ENCODE measurements at regions not wholly inside any gene's neighbourhood (a gene's known extent, or its start where the extent isn't known, plus 50 kb on each side); places are given as distances from the start of the nearest gene placed in this dataset.

DNA sequence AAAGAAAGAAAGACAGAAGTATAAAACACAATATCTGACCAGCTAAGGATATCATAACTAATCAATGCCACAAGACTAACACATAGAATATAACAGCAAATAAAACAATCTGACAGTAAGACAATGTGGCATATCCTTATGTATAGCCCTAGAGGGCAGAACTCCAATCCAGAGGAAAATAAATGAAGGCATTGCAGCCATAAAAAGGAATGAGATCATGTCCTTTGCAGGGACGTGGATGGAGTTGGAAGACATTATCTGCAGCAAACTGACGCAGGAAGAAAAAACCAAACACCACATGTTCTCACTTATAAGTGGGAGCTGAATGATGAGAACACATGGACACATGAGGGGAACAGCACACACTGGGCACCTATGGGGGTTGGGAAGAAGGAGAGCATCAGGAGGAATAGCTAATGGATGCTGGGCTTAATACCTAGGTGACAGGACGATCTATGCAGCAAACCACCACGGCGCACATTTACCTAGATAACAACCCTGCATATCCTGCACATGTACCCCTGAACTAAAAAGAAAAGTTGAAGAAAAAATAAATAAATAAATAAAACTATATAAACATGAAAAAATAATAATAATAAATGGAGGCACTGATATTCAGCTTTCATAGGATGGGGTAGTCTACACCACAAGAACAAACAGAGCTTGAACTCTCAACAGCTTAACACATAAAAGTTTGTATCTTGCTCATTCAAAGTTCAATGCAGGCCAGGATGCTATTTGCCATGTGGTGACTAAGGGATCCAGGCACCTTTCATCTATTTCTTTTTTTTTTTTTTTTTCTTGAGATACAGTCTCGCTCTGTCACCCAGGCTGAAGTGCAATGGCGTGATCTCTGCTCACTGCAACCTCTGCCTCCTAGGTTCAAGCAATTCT lies 66.1 kb upstream of the KAT6B start:
- ATAC-seq, result no peak
- intact Hi-C loops (cut with micrococcal nuclease), result no loop called here
- TF ChIP-seq, protein P1, sequence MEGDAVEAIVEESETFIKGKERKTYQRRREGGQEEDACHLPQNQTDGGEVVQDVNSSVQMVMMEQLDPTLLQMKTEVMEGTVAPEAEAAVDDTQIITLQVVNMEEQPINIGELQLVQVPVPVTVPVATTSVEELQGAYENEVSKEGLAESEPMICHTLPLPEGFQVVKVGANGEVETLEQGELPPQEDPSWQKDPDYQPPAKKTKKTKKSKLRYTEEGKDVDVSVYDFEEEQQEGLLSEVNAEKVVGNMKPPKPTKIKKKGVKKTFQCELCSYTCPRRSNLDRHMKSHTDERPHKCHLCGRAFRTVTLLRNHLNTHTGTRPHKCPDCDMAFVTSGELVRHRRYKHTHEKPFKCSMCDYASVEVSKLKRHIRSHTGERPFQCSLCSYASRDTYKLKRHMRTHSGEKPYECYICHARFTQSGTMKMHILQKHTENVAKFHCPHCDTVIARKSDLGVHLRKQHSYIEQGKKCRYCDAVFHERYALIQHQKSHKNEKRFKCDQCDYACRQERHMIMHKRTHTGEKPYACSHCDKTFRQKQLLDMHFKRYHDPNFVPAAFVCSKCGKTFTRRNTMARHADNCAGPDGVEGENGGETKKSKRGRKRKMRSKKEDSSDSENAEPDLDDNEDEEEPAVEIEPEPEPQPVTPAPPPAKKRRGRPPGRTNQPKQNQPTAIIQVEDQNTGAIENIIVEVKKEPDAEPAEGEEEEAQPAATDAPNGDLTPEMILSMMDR (IDR thresholded peaks at IDR 0.05), result no peak
- no peak overlapping the region for H3K4me3 Mint-ChIP-seq
- Histone ChIP-seq H3K9me3 (ENCODE audit: control insufficient read depth, insufficient read depth, low read length) (no peaks in the 10 kb centered on the region), H3K4me3 (ENCODE audit: low read length) (no peak overlapping the region), H3K27ac (ENCODE audit: low read length) (no peak overlapping the region), H3K4me1 (ENCODE audit: control insufficient read depth, insufficient read depth, low read length) (no peaks in the 10 kb centered on the region), H3K36me3 (ENCODE audit: control insufficient read depth, insufficient read depth, low read length) (no peaks in the 10 kb centered on the region), H3K27me3 (ENCODE audit: control insufficient read depth, insufficient read depth, low read length) (no peaks in the 10 kb centered on the region)
- DNase-seq, result no peak
- H3K27ac Mint-ChIP-seq, result no peak overlapping the region
- no peaks in the 10 kb centered on the region for H3K27me3 Mint-ChIP-seq (ENCODE audit: low read depth in 2 of 2)
- 89% methylated on average over 3 of the region's 7 CpGs for WGBS (ENCODE audit: insufficient coverage)
- H3K36me3 Mint-ChIP-seq, result no peaks in the 10 kb centered on the region
- peaks cover 0 to 2% of the 10 kb centered on the region in 2 donors for H3K4me1 Mint-ChIP-seq
- no peaks in the 10 kb centered on the region for H3K9me3 Mint-ChIP-seq

DNA sequence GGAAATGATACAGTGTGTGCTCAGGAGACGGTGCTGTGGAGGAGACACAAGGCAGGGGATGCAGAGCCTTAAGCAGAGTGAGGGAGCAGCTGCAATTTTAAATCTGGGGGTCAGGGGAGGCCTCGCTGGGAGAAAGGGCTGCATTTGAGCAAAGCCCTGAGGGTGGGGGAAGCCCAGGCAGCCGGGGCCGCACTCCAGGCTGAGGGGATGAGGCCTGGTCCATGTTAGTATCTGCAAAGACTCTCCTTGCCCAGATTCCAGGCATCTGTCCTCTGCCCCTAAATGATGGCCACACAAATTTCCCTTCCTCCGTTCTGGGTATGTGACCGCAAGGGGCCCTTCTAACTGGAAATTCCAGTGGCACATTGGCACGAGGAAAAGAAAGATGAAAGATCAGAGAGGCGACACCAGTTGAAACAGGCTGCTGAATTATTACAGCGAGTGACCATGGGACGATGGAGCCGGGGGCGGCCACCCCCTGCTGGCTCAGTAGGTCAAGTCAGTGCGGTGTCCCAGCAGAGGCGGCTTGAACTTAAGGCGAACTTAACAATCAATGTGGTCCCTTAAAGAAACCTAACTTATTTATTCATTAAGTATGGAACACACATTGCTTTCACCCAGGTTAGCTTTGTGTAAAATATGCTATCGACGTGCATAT lies 62.3 kb upstream of the KAT6B start:
- Mint-ChIP-seq H3K4me1 (no peaks in the 10 kb centered on the region), H3K27me3 (ENCODE audit: low read depth in 2 of 2) (no peaks in the 10 kb centered on the region)

DNA sequence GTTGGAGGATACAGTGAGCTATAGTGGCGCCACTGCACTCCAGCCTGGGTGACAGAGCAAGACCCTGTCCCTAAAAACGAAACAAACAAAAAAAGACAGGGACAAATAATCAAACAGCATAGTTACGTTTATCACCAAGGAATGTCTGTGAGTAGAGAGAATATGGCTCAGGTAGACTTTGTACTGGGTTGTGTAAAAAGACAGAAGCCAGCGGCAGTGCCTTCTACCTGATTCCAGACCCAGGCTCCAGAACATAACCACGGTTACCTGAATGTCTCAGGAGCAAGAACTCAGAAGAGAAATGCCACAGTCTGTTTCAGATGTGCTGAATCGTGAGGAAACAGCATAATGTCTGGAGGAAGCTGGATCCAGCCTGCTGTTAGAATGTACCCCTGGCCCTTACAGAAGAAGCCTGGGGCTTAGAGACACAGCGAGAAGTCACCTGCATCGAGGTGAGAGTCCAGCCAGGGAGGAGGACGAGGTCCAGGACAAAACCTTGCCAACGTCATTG lies 60.9 kb upstream of the KAT6B start:
- TF ChIP-seq, protein P1 (IDR thresholded peaks at IDR 0.05), result no peak
- Mint-ChIP-seq H3K9me3 (no peaks in the 10 kb centered on the region), H3K27me3 (ENCODE audit: low read depth in 2 of 2) (no peaks in the 10 kb centered on the region), H3K4me3 (no peak overlapping the region), H3K4me1 (no peaks in the 10 kb centered on the region), H3K36me3 (no peaks in the 10 kb centered on the region), H3K27ac (no peak overlapping the region)
- no peaks in the 10 kb centered on the region for H3K4me1 ChIP-seq (ENCODE audit: control insufficient read depth, insufficient read depth, low read length)
- 79% methylated on average over 10 of the region's 10 CpGs for WGBS (ENCODE audit: insufficient coverage)
- no peak for DNase-seq
- no peaks in the 10 kb centered on the region for H3K36me3 ChIP-seq (ENCODE audit: control insufficient read depth, insufficient read depth, low read length)
- intact Hi-C loops (cut with micrococcal nuclease), result no loop called here
- H3K27me3 ChIP-seq (ENCODE audit: control insufficient read depth, insufficient read depth, low read length), result no peaks in the 10 kb centered on the region
- no peak overlapping the region for H3K4me3 ChIP-seq (ENCODE audit: low read length)
- H3K27ac ChIP-seq (ENCODE audit: low read length), result no peak overlapping the region
- ATAC-seq, result no peak
- H3K9me3 ChIP-seq (ENCODE audit: control insufficient read depth, insufficient read depth, low read length), result no peaks in the 10 kb centered on the region

More for the DNA sequence above, 62.3 kb upstream of the KAT6B start:
- WGBS (ENCODE audit: insufficient coverage), result 94% methylated on average over 17 of the region's 17 CpGs
- H3K27ac Mint-ChIP-seq, result no peak overlapping the region
- ATAC-seq, result no peak
- Histone ChIP-seq H3K4me1 (ENCODE audit: control insufficient read depth, insufficient read depth, low read length) (no peaks in the 10 kb centered on the region), H3K27ac (ENCODE audit: low read length) (no peak overlapping the region), H3K36me3 (ENCODE audit: control insufficient read depth, insufficient read depth, low read length) (no peaks in the 10 kb centered on the region), H3K9me3 (ENCODE audit: control insufficient read depth, insufficient read depth, low read length) (no peaks in the 10 kb centered on the region), H3K4me3 (ENCODE audit: low read length) (no peak overlapping the region), H3K27me3 (ENCODE audit: control insufficient read depth, insufficient read depth, low read length) (no peaks in the 10 kb centered on the region)
- no peaks in the 10 kb centered on the region for H3K36me3 Mint-ChIP-seq
- H3K9me3 Mint-ChIP-seq, result no peaks in the 10 kb centered on the region
- no peak for DNase-seq
- H3K4me3 Mint-ChIP-seq, result no peak overlapping the region
- TF ChIP-seq, protein P1 (IDR thresholded peaks at IDR 0.05), result no peak
- intact Hi-C loops (cut with micrococcal nuclease), result no loop called here

Data from natural killer cell (primary cell).